Mesothelial cell of epicardium (in vitro differentiated cells): ENCODE measurements at regions not wholly inside any gene's neighbourhood (a gene's known extent, or its start where the extent isn't known, plus 50 kb on each side); places are given as distances from the start of the nearest gene placed in this dataset.

Experiments
- DNase-seq, 2 experiments: peaks; one replicate each; pipeline ENCODE4 v3.0.0; 2021; ENCODE audit warnings: low spot score in 2 of 2; ENCODE audit not compliant: unreplicated experiment in 2 of 2
- H3K27ac Mint-ChIP-seq: 2 replicates; pipeline ENCODE4 v1.8.0; 2021; ENCODE audit warnings: mixed read lengths
- H3K27me3 Mint-ChIP-seq: 2 replicates; pipeline ENCODE4 v1.8.0; 2021; ENCODE audit warnings: low read depth, mixed read lengths
- H3K36me3 Mint-ChIP-seq: 2 replicates; pipeline ENCODE4 v1.8.0; 2021; ENCODE audit warnings: mixed read lengths
- H3K4me1 Mint-ChIP-seq: 2 replicates; pipeline ENCODE4 v1.8.0; 2021; ENCODE audit warnings: mixed read lengths
- H3K4me3 Mint-ChIP-seq: 2 replicates; pipeline ENCODE4 v1.8.0; 2021; ENCODE audit warnings: mild to moderate bottlenecking, moderate library complexity, mixed read lengths
- H3K9me3 Mint-ChIP-seq: 2 replicates; pipeline ENCODE4 v1.8.0; 2021; ENCODE audit warnings: mixed read lengths
- CTCF ChIP-seq: fragments of 200-600 bp; sonication (generic); IDR thresholded peaks from one replicate; pipeline ENCODE4 v1.5.0; 2021; ENCODE audit warnings: antibody characterized with exemption; ENCODE audit not compliant: unreplicated experiment

GRCh38 chr2:20146401-20146800 is 78.5 kb downstream of the SDC1 start:
- no peak for TF ChIP-seq CTCF
- no peak for DNase-seq
- peaks cover 68% of the 10 kb centered on the region for H3K4me1 Mint-ChIP-seq
- H3K4me3 Mint-ChIP-seq = no peak overlapping the region
- H3K27me3 Mint-ChIP-seq = no peaks in the 10 kb centered on the region
- no peaks in the 10 kb centered on the region for H3K36me3 Mint-ChIP-seq
- H3K27ac Mint-ChIP-seq = peak overlapping the region; percentile 77
- H3K9me3 Mint-ChIP-seq = no peaks in the 10 kb centered on the region

- Mint-ChIP-seq H3K4me3 (no peak overlapping the region), H3K36me3 (no peaks in the 10 kb centered on the region), H3K4me1 (peaks cover 61% of the 10 kb centered on the region), H3K9me3 (no peaks in the 10 kb centered on the region), H3K27ac (peak overlapping the region; percentile 77), H3K27me3 (no peaks in the 10 kb centered on the region)
- DNase-seq = no peak
- no peak for TF ChIP-seq CTCF
Measured at GRCh38 chr2:20145497-20146193, 79.3 kb downstream of the SDC1 start.

GRCh38 chr2:20144861-20145260 is 80.1 kb downstream of the SDC1 start:
- Mint-ChIP-seq H3K9me3 (no peaks in the 10 kb centered on the region), H3K27ac (peak overlapping the region; percentile 77), H3K27me3 (no peaks in the 10 kb centered on the region), H3K36me3 (no peaks in the 10 kb centered on the region), H3K4me1 (peaks cover 60% of the 10 kb centered on the region), H3K4me3 (no peak overlapping the region)
- no peak for TF ChIP-seq CTCF
- DNase-seq = no peak

- Mint-ChIP-seq H3K4me1 (peaks cover 60% of the 10 kb centered on the region), H3K27ac (no peak overlapping the region), H3K4me3 (no peak overlapping the region), H3K27me3 (no peaks in the 10 kb centered on the region), H3K36me3 (no peaks in the 10 kb centered on the region), H3K9me3 (no peaks in the 10 kb centered on the region)
- no peak for DNase-seq
- no peak for TF ChIP-seq CTCF
Measured at GRCh38 chr2:20144196-20144595, 80.7 kb downstream of the SDC1 start.

GRCh38 chr2:20143263-20143662 is 81.7 kb downstream of the SDC1 start:
- Mint-ChIP-seq H3K9me3 (no peaks in the 10 kb centered on the region), H3K4me3 (no peak overlapping the region), H3K27me3 (no peaks in the 10 kb centered on the region), H3K4me1 (peaks cover 60% of the 10 kb centered on the region), H3K27ac (peak overlapping the region; percentile 52), H3K36me3 (no peaks in the 10 kb centered on the region)
- TF ChIP-seq CTCF = no peak
- no peak for DNase-seq
